Ovary (tissue), 3 donors: ENCODE measurements at regions not wholly inside any gene's neighbourhood (a gene's known extent, or its start where the extent isn't known, plus 50 kb on each side); places are given as distances from the start of the nearest gene placed in this dataset.

Experiments
- CTCF ChIP-seq, 3 donors: fragments of 450-650 bp in 2 of 3; fragments of 200-600 bp in 1 of 3; IDR thresholded peaks; one replicate each; pipeline versions ENCODE4 v1.5.1 to v1.8.0; 2016 to 2022; ENCODE audit warnings: antibody characterized with exemption in 3 of 3, mild to moderate bottlenecking in 1 of 3
- EP300 ChIP-seq: sonication (generic); formaldehyde crosslinking; IDR thresholded peaks from one replicate; pipeline ENCODE4 v1.6.1; 2017; ENCODE audit warnings: antibody characterized with exemption
- POLR2A ChIP-seq: fragments of 450-650 bp; IDR thresholded peaks from one replicate; pipeline ENCODE4 v1.6.1; 2017; ENCODE audit warnings: antibody characterized with exemption, mild to moderate bottlenecking, moderate library complexity
- donor health status: DM: no; HTN: no; CAD: no.

GRCh38 chr20:1801929-1802306, 93.3 kb upstream of the SIRPA start:
- TF ChIP-seq CTCF (IDR thresholded peaks at IDR 0.05) (no peak), POLR2A (no peak), EP300 (no peak)
